Left lung (tissue), 4 donors: ENCODE measurements at regions not wholly inside any gene's neighbourhood (a gene's known extent, or its start where the extent isn't known, plus 50 kb on each side); places are given as distances from the start of the nearest gene placed in this dataset.
"Not testable (repeated sequence)": the region's sequence is repeated elsewhere in the genome, so short reads cannot be mapped to it uniquely, and the experiment has no call there.

Source experiments
- ATAC-seq: fragments of 200-7000 bp; cut with Tn5 transposase; one replicate; pipeline ENCODE4 v1.9.1; 2020; ENCODE audit warnings: moderate library complexity
- DNase-seq, 4 donors: peaks; one replicate each; pipeline ENCODE4 v3.0.0-alpha.2; 2013 to 2020
- H3K27ac ChIP-seq, 2 donors: fragments of 200-600 bp; sonication (generic) in 1 of 2; one replicate each; pipeline versions ENCODE4 v1.5.0 to v1.8.0; 2020 to 2021
- H3K27me3 ChIP-seq, 2 donors: fragments of 200-600 bp; sonication (generic) in 1 of 2; one replicate each; pipeline versions ENCODE4 v1.5.0 to v1.8.0; 2020 to 2021
- H3K36me3 ChIP-seq, 2 donors: fragments of 200-600 bp; sonication (generic) in 1 of 2; one replicate each; pipeline versions ENCODE4 v1.5.0 to v1.8.0; 2020 to 2021
- H3K4me1 ChIP-seq, 2 donors: fragments of 200-600 bp; one replicate each; pipeline ENCODE4 v1.8.0; 2021
- H3K4me3 ChIP-seq, 2 donors: fragments of 200-600 bp; sonication (generic) in 1 of 2; one replicate each; pipeline versions ENCODE4 v1.5.0 to v1.8.0; 2020 to 2021; ENCODE audit warnings: mild to moderate bottlenecking in 1 of 2
- H3K9me3 ChIP-seq, 2 donors: fragments of 200-600 bp; sonication (generic) in 1 of 2; one replicate each; pipeline versions ENCODE4 v1.5.0 to v1.8.0; 2020 to 2021
- CTCF ChIP-seq, 2 donors: fragments of 200-600 bp; sonication (generic) in 1 of 2; IDR thresholded peaks; one replicate each; pipeline versions ENCODE4 v1.5.0 to v1.8.0; 2021; ENCODE audit warnings: antibody characterized with exemption in 2 of 2
- intact Hi-C, 2 donors: fragments of 100-400 bp; cut with DNase I; formaldehyde crosslinking; loops; one replicate each; pipeline versions ENCODE4 v1.11.2 to v1.14.2; 2022
- donor health status: DM: no; HTN: yes; CAD: no.
- donor health status: DM: no; HTN: no; CAD: no.

GRCh38 chr2:107553539-107553938, 273.2 kb upstream of the RGPD4 start:
- H3K4me3 ChIP-seq = no peak overlapping the region
- no peak overlapping the region for H3K27ac ChIP-seq
- ATAC-seq (no peak), DNase-seq (no peak)
- peaks cover 0 to 39% of the 10 kb centered on the region in 2 donors for H3K9me3 ChIP-seq
- no peaks in the 10 kb centered on the region for H3K27me3 ChIP-seq
- no peaks in the 10 kb centered on the region for H3K4me1 ChIP-seq
- H3K36me3 ChIP-seq = no peaks in the 10 kb centered on the region
- intact Hi-C loops = no loop called here
- TF ChIP-seq CTCF (IDR thresholded peaks at IDR 0.05) = no peak

GRCh38 chr2:107556038-107556627, 270.6 kb upstream of the RGPD4 start:
- no peak for ATAC-seq
- Histone ChIP-seq H3K4me3 (no peak overlapping the region), H3K27me3 (no peaks in the 10 kb centered on the region), H3K36me3 (no peaks in the 10 kb centered on the region), H3K4me1 (no peaks in the 10 kb centered on the region), H3K27ac (no peak overlapping the region), H3K9me3 (peaks cover 0 to 43% of the 10 kb centered on the region in 2 donors)
- intact Hi-C loops = no loop called here
- DNase-seq = no peak
- TF ChIP-seq CTCF (IDR thresholded peaks at IDR 0.05) = no peak

- Histone ChIP-seq H3K36me3 (no peaks in the 10 kb centered on the region), H3K27me3 (no peaks in the 10 kb centered on the region), H3K9me3 (peaks cover 0 to 40% of the 10 kb centered on the region in 2 donors), H3K4me1 (no peaks in the 10 kb centered on the region), H3K27ac (no peak overlapping the region), H3K4me3 (no peak overlapping the region)
- TF ChIP-seq CTCF (IDR thresholded peaks at IDR 0.05) = no peak
- intact Hi-C loops = no loop called here
- no peak for ATAC-seq
- no peak for DNase-seq
Observed at GRCh38 chr2:107558295-107558694, 268.4 kb upstream of the RGPD4 start.

- DNase-seq = no peak
- ATAC-seq = no peak
- no peak overlapping the region for H3K4me3 ChIP-seq
- no peaks in the 10 kb centered on the region for H3K9me3 ChIP-seq
- no peak for TF ChIP-seq CTCF (IDR thresholded peaks at IDR 0.05)
- H3K4me1 ChIP-seq = no peaks in the 10 kb centered on the region
- no peaks in the 10 kb centered on the region for H3K36me3 ChIP-seq
- intact Hi-C loops = no loop called here
- no peaks in the 10 kb centered on the region for H3K27me3 ChIP-seq
- no peak overlapping the region for H3K27ac ChIP-seq
Observed at GRCh38 chr2:107569496-107569895, 257.2 kb upstream of the RGPD4 start.

GRCh38 chr2:107570876-107571275, 255.8 kb upstream of the RGPD4 start:
- no peaks in the 10 kb centered on the region for H3K27me3 ChIP-seq
- no peak for TF ChIP-seq CTCF (IDR thresholded peaks at IDR 0.05)
- H3K9me3 ChIP-seq = no peaks in the 10 kb centered on the region
- ATAC-seq (no peak), DNase-seq (no peak)
- no peak overlapping the region for H3K4me3 ChIP-seq
- no peak overlapping the region for H3K27ac ChIP-seq
- no peaks in the 10 kb centered on the region for H3K4me1 ChIP-seq
- H3K36me3 ChIP-seq = no peaks in the 10 kb centered on the region
- intact Hi-C loops = no loop called here

GRCh38 chr2:107572890-107573289, 253.8 kb upstream of the RGPD4 start:
- H3K27me3 ChIP-seq, ATAC-seq, DNase-seq, H3K9me3 ChIP-seq, intact Hi-C loops, H3K4me3 ChIP-seq, H3K4me1 ChIP-seq, H3K27ac ChIP-seq, H3K36me3 ChIP-seq: not testable (repeated sequence)
